Ishikawa (cell line): ENCODE measurements at regions not wholly inside any gene's neighbourhood (a gene's known extent, or its start where the extent isn't known, plus 50 kb on each side); places are given as distances from the start of the nearest gene placed in this dataset.

Experiments
- CEBPB ChIP-seq: IDR thresholded peaks from 2 replicates; pipeline ENCODE4 v1.6.1; 2012
- CREB1 ChIP-seq: IDR thresholded peaks from 2 replicates; pipeline ENCODE4 v1.6.1; 2012; ENCODE audit warnings: low read depth
- EP300 ChIP-seq: IDR thresholded peaks from 2 replicates; pipeline ENCODE4 v1.6.1; 2012; ENCODE audit warnings: borderline replicate concordance
- MAX ChIP-seq: IDR thresholded peaks from 2 replicates; pipeline ENCODE4 v1.6.1; 2012
- RAD21 ChIP-seq: IDR thresholded peaks from 2 replicates; pipeline ENCODE4 v1.6.1; 2012; ENCODE audit warnings: low read depth
- REST ChIP-seq: IDR thresholded peaks from 2 replicates; pipeline ENCODE4 v1.6.1; 2012; ENCODE audit warnings: low read depth, mild to moderate bottlenecking
- TAF1 ChIP-seq: IDR thresholded peaks from 2 replicates; pipeline ENCODE4 v1.6.1; 2012; ENCODE audit warnings: low read depth, mild to moderate bottlenecking
- TCF12 ChIP-seq: IDR thresholded peaks from 2 replicates; pipeline ENCODE4 v1.6.1; 2012; ENCODE audit warnings: low read depth
- TEAD4 ChIP-seq: IDR thresholded peaks from 2 replicates; pipeline ENCODE4 v1.6.1; 2012
- USF1 ChIP-seq: IDR thresholded peaks from 2 replicates; pipeline ENCODE4 v1.6.1; 2012
- YY1 ChIP-seq: IDR thresholded peaks from 2 replicates; pipeline ENCODE4 v1.6.1; 2012; ENCODE audit warnings: low read depth

GRCh38 chr4:56273391-56273790 is 113.9 kb downstream of the AASDH start:
- no peak for TF ChIP-seq REST
- TF ChIP-seq MAX = no peak
- no peak for TF ChIP-seq TCF12
- TF ChIP-seq CEBPB = no peak
- TF ChIP-seq CREB1 = no peak
- TF ChIP-seq RAD21 = no peak
- TF ChIP-seq TAF1 = no peak
- TF ChIP-seq USF1 = no peak
- no peak for TF ChIP-seq EP300
- no peak for TF ChIP-seq TEAD4
- TF ChIP-seq YY1 = no peak
